ENCODE measurements at regions not wholly inside any gene's neighbourhood (a gene's known extent, or its start where the extent isn't known, plus 50 kb on each side); places are given as distances from the start of the nearest gene placed in this dataset.

GRCh38 chr11:26048271-26048670, 283.7 kb upstream of the ANO3 start:
- TF ChIP-seq CTCF (IDR thresholded peaks at IDR 0.05), result no peak
- TF ChIP-seq POLR2A (IDR thresholded peaks at IDR 0.05), result no peak
